Heart left ventricle (tissue), 16 donors: ENCODE measurements at regions not wholly inside any gene's neighbourhood (a gene's known extent, or its start where the extent isn't known, plus 50 kb on each side); places are given as distances from the start of the nearest gene placed in this dataset.

Experiments
- ATAC-seq, 4 donors: fragments of 200-7000 bp; cut with Tn5 transposase; one replicate each; pipeline ENCODE4 v1.9.1; 2020 to 2022; ENCODE audit warnings: moderate library complexity in 4 of 4, mild to moderate bottlenecking in 3 of 4, moderate number of reproducible peaks in 1 of 4
- DNase-seq, 5 donors: peaks; one replicate each; pipeline ENCODE4 v3.0.0-alpha.2; 2020
- H3K27ac ChIP-seq, 12 donors: fragments of 200-600 bp; sonication (generic) in 4 of 12; one replicate each; pipeline versions ENCODE4 v1.5.0 to v1.8.0; 2016 to 2022; ENCODE audit warnings: mild to moderate bottlenecking in 2 of 12
- H3K27me3 ChIP-seq, 9 donors: fragments of 200-600 bp; sonication (generic) in 2 of 9; one replicate each; pipeline versions ENCODE4 v1.5.1 to v1.8.0; 2016 to 2022; ENCODE audit warnings: mild to moderate bottlenecking in 3 of 9
- H3K36me3 ChIP-seq, 9 donors: fragments of 200-600 bp; sonication (generic) in 2 of 9; one replicate each; pipeline versions ENCODE4 v1.5.0 to v1.8.0; 2018 to 2022; ENCODE audit warnings: mild to moderate bottlenecking in 2 of 9
- H3K4me1 ChIP-seq, 12 donors: fragments of 200-600 bp; sonication (generic) in 4 of 12; one replicate each; pipeline versions ENCODE4 v1.5.0 to v1.8.0; 2016 to 2022; ENCODE audit warnings: mild to moderate bottlenecking in 3 of 12
- H3K4me3 ChIP-seq, 12 donors: fragments of 200-600 bp; sonication (generic) in 4 of 12; one replicate each; pipeline versions ENCODE4 v1.5.0 to v1.8.0; 2017 to 2022; ENCODE audit warnings: mild to moderate bottlenecking in 9 of 12, moderate library complexity in 4 of 12
- H3K9me3 ChIP-seq, 12 donors: fragments of 200-600 bp; sonication (generic) in 4 of 12; one replicate each; pipeline versions ENCODE4 v1.5.0 to v1.8.0; 2016 to 2022; ENCODE audit warnings: mild to moderate bottlenecking in 1 of 12
- CTCF ChIP-seq, 12 donors: fragments of 200-600 bp; sonication (generic) in 4 of 12; IDR thresholded peaks; one replicate each; pipeline versions ENCODE4 v1.5.0 to v1.8.0; 2018 to 2022; ENCODE audit warnings: antibody characterized with exemption in 12 of 12, mild to moderate bottlenecking in 5 of 12
- POLR2A ChIP-seq, 2 donors: fragments of 450-650 bp; IDR thresholded peaks; one replicate each; pipeline ENCODE4 v1.6.1; 2017; ENCODE audit warnings: antibody characterized with exemption in 2 of 2, mild to moderate bottlenecking in 2 of 2, moderate library complexity in 2 of 2
- WGBS, 4 donors: extraction: QIAGEN DNeasy Blood & Tissue Kit in 2 of 4; methylation state at CpG; one replicate each; pipeline versions ENCODE4 v1.1.5 to v1.1.7; 2013 to 2018; 5-methylcytosine and 5-hydroxymethylcytosine counted together
- intact Hi-C, 10 donors: fragments of 100-400 bp; cut with DNase I; formaldehyde crosslinking; loops; one replicate each; pipeline versions ENCODE4 v1.11.1 to v1.14.2; 2022
- donor health status: ischemic (EF 13 %, LVEDD 7.1; RV severe dilation, severe dysfunction).
- donor health status: healthy with polysubstance abuse.
- donor health status: DM: no; HTN: yes; CAD: no.
- donor health status: DM: no; HTN: no; CAD: no.
- donor health status: ischemic (EF 25% LVEDD 6.9; RV normal size, moderate dysfunction).
- donor health status: ischemic (EF 25% LVEDD 5.7; RV mildly dilated, moderate dysfunction).
- donor health status: healthy.
- donor health status: DM: yes; HTN: yes; CAD: no.
- donor health status: ischemic (EF 35%, LVEDD 5.7; RV mildly dilated, moderate dysfunction).
- donor health status: nonischemic (EF 11% LVEDD 7.7; RV severe dilation, severe dysfunction).
- donor health status: DM: yes; HTN: yes; CAD: no.
- donor health status: PGD.
- donor health status: ischemic (EF 29% LVEDD 5.4; RV normal size, mild dysfunction).
- donor health status: nonischemic (EF 23%, LVEDD 6.1; RV moderate dilation, normal function).

DNA sequence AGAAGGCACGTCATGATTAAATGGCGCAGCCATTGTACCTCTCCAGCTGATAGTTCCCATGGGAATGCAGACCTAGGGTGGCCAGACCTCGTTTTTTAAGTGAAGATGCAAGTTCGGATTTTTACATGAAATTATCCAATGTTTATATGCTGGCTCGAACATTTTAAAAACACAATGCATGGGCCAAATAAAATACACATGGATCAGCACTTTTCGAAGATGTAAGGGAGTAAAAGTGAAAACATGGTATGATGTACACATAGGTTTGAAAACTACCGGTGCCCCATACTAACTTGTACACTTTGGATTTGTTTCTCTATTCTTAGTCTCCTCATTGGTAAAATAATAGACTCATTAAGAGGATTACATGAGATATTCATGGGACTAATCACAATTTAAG is 412.5 kb upstream of the CCNG1 start:
- TF ChIP-seq POLR2A (IDR thresholded peaks at IDR 0.05) (no peak), CTCF (IDR thresholded peaks at IDR 0.05) (no peak)
- intact Hi-C loops = no loop called here
- Histone ChIP-seq H3K27me3 (no peaks in the 10 kb centered on the region), H3K36me3 (no peaks in the 10 kb centered on the region), H3K9me3 (no peaks in the 10 kb centered on the region), H3K4me1 (no peaks in the 10 kb centered on the region), H3K4me3 (no peak overlapping the region), H3K27ac (no peak overlapping the region)
- no peak for DNase-seq
- no peak for ATAC-seq
- 71 to 80% (median 74%) methylated on average over 7 of the region's 7 CpGs for WGBS, 4 donors

DNA sequence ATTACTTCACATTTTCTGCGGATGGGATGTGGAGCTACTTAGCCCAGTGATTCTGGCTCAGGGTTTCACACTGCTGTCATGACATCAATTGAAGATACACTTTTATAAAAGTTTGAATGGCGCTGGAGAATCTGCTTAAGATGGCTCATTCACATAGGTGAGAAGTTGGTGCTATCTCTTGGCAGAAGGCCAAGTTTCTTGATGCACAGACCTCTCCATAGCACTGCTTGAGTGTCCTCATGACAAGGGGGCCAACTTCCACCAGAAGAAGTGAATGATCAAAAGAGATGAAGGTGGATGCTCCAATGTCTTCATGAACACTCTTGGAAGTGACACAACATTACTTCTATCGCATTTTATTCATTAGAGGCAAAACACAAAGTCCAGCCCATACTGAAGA is 403.7 kb upstream of the CCNG1 start:
- DNase-seq (no peak), ATAC-seq (no peak)
- no peaks in the 10 kb centered on the region for H3K36me3 ChIP-seq
- no peaks in the 10 kb centered on the region for H3K9me3 ChIP-seq
- no peak overlapping the region for H3K27ac ChIP-seq
- no peaks in the 10 kb centered on the region for H3K27me3 ChIP-seq
- 31 to 36% (median 31%) methylated on average over 3 of the region's 3 CpGs for WGBS, 4 donors
- no peak overlapping the region for H3K4me3 ChIP-seq
- H3K4me1 ChIP-seq = no peaks in the 10 kb centered on the region
- no peak for TF ChIP-seq CTCF (IDR thresholded peaks at IDR 0.05)
- TF ChIP-seq POLR2A (IDR thresholded peaks at IDR 0.05) = no peak
- intact Hi-C loops = no loop called here

DNA sequence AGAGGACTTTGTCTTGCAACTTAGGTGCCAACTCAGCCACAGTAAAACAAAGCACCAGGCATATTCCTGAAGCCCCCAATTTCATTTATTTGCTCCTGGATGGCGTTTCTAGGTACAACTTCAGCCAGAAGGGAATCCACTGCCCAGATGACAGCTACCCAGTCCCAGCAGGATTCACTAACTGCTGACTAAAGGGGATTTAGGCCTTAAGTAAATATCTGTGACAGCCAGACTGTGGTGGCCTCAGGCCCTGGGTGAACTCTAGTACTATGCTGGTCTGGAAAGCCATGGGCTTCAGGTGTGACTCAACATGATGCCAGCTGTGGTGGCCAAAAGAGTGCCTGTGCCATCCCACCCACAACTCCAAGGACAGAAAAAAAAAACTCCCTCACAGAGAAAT is 396.1 kb upstream of the CCNG1 start:
- Histone ChIP-seq H3K27ac (no peak overlapping the region), H3K27me3 (no peaks in the 10 kb centered on the region), H3K36me3 (no peaks in the 10 kb centered on the region), H3K4me3 (no peak overlapping the region), H3K9me3 (peaks cover 0 to 15% (median 0%) of the 10 kb centered on the region in 12 donors), H3K4me1 (no peaks in the 10 kb centered on the region)
- TF ChIP-seq CTCF (IDR thresholded peaks at IDR 0.05) (no peak), POLR2A (IDR thresholded peaks at IDR 0.05) (no peak)
- no peak for ATAC-seq
- DNase-seq = no peak
- intact Hi-C loops = no loop called here
- WGBS, 4 donors = 14 to 48% (median 36%) methylated on average over 1 of the region's 1 CpG

- TF ChIP-seq CTCF (IDR thresholded peaks at IDR 0.05) (no peak), POLR2A (IDR thresholded peaks at IDR 0.05) (no peak)
- Histone ChIP-seq H3K36me3 (no peaks in the 10 kb centered on the region), H3K9me3 (peaks cover 0 to 29% (median 3%) of the 10 kb centered on the region in 12 donors), H3K4me1 (no peaks in the 10 kb centered on the region), H3K27ac (no peak overlapping the region), H3K27me3 (no peaks in the 10 kb centered on the region), H3K4me3 (no peak overlapping the region)
- ATAC-seq (no peak), DNase-seq (no peak)
- intact Hi-C loops = no loop called here
- 51 to 66% (median 59%) methylated on average over 3 of the region's 3 CpGs for WGBS, 4 donors
These were observed 357.8 kb upstream of the CCNG1 start for GRCh38 chr5:163079618-163080017.
